ENCODE measurements at regions not wholly inside any gene's neighbourhood (a gene's known extent, or its start where the extent isn't known, plus 50 kb on each side); places are given as distances from the start of the nearest gene placed in this dataset.

DNA sequence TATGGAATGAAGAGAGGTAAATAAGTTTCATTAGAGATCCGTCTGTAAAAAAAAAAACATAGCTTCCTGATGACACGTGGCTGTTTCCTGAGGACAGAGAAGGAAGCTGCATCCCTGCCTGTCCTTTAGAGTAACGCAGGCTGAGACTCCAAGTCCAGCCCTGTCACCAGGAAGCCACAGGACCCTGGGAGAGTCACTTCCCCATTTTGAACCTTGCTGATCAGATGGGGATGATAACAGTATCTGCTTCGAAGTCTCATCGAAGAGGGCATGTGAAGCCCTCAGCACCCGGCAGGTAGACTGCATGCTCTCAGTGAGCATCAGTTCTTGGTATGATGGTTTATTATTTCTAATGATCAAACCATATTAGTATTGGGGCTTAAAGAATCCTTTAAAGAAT, 139.1 kb upstream of the KCNG1 start:
- Histone ChIP-seq H3K4me2 (ENCODE audit: insufficient read depth, low read length) (no peak overlapping the region), H3K9me1 (replicated peaks; ENCODE audit: control insufficient read depth, extremely low read depth, insufficient read depth, low read length) (no peaks in the 10 kb centered on the region), H4K20me1 (replicated peaks; ENCODE audit: control insufficient read depth, extremely low read depth, insufficient read depth, low read length) (no peaks in the 10 kb centered on the region), H3K27me3 (ENCODE audit: control insufficient read depth in 2 of 2, insufficient read depth in 2 of 2, low read length in 2 of 2) (peaks cover 6 to 10% of the 10 kb centered on the region in 2 experiments), H2AFZ (ENCODE audit: low read depth, low read length) (no peak overlapping the region), H3K9ac (replicated peaks; ENCODE audit: extremely low read depth, insufficient read depth, low read length) (no peak overlapping the region), H3K4me1 (ENCODE audit: control insufficient read depth, extremely low read depth, insufficient read depth, low read length) (no peaks in the 10 kb centered on the region), H3K79me2 (ENCODE audit: control insufficient read depth, insufficient read depth, low read length) (no peaks in the 10 kb centered on the region), H3K4me3 (replicated peaks in 1 of 3; ENCODE audit: insufficient read depth in 1 of 3, low read depth in 1 of 3, low read length in 3 of 3) (no peak overlapping the region), H3K27ac (ENCODE audit: insufficient read depth, low read depth, low read length) (no peak overlapping the region), H3K36me3 (ENCODE audit: control insufficient read depth in 2 of 2, extremely low read depth in 1 of 2, insufficient read depth in 2 of 2, low read length in 2 of 2) (no peaks in the 10 kb centered on the region), H3K9me3 (replicated peaks; ENCODE audit: control insufficient read depth, insufficient read depth, low read length) (no peaks in the 10 kb centered on the region)
- intact Hi-C loops (cut with micrococcal nuclease) = no loop called here
- ChIA-PET POLR2A (no interaction called here), CTCF (interaction anchor here (0.9 to 1.5 kb wide), 2 partner anchors 34 to 169 kb away, joined by 3 to 4 read pairs; no protein-coding TSS in a partner anchor)
- dilution Hi-C loops (cut with MboI; ENCODE audit: extremely low pct_ligation_motif_present, low sequenced_read_pairs) = no loop called here
- DNase-seq (ENCODE audit: low read depth, low spot score) (no peak), FAIRE-seq (no peak)
- TF ChIP-seq POLR2A (IDR thresholded peaks at IDR 0.05; ENCODE audit: low read depth, low read length) (no peak), JUN (IDR thresholded peaks at IDR 0.05; ENCODE audit: borderline replicate concordance, insufficient read depth, insufficient read length, low read depth) (no peak)
- no TSS peak for BruUV-seq (replicated peaks)

DNA sequence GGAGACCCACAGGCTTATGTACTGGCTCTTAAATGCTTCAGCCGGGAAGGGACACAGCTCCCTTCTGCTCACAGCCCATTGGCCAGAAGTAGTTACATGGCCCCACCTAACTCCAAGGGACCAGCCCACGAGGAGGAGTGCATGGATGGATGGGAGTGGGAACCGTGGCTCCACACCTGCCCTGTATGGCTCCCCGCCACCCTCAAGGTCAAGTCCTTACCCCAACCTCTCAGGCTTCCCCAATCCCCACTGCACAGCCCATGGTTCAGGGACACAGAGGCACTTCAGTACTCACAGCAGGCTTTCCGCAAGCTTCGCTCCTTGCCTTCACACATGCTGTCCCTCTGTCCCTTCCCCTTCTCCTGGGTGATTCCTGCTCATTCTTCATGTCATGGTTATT, 137.9 kb upstream of the KCNG1 start:
- Histone ChIP-seq H3K36me3 (ENCODE audit: control insufficient read depth in 2 of 2, extremely low read depth in 1 of 2, insufficient read depth in 2 of 2, low read length in 2 of 2) (no peaks in the 10 kb centered on the region), H3K9ac (replicated peaks; ENCODE audit: extremely low read depth, insufficient read depth, low read length) (no peak overlapping the region), H2AFZ (ENCODE audit: low read depth, low read length) (no peak overlapping the region), H3K9me1 (replicated peaks; ENCODE audit: control insufficient read depth, extremely low read depth, insufficient read depth, low read length) (no peaks in the 10 kb centered on the region), H3K27ac (ENCODE audit: insufficient read depth, low read depth, low read length) (no peak overlapping the region), H3K4me2 (ENCODE audit: insufficient read depth, low read length) (no peak overlapping the region), H3K9me3 (replicated peaks; ENCODE audit: control insufficient read depth, insufficient read depth, low read length) (no peaks in the 10 kb centered on the region), H3K79me2 (ENCODE audit: control insufficient read depth, insufficient read depth, low read length) (no peaks in the 10 kb centered on the region), H4K20me1 (replicated peaks; ENCODE audit: control insufficient read depth, extremely low read depth, insufficient read depth, low read length) (no peaks in the 10 kb centered on the region), H3K4me3 (replicated peaks in 1 of 3; ENCODE audit: insufficient read depth in 1 of 3, low read depth in 1 of 3, low read length in 3 of 3) (no peak overlapping the region), H3K27me3 (ENCODE audit: control insufficient read depth in 2 of 2, insufficient read depth in 2 of 2, low read length in 2 of 2) (peaks cover 6 to 14% of the 10 kb centered on the region in 2 experiments), H3K4me1 (ENCODE audit: control insufficient read depth, extremely low read depth, insufficient read depth, low read length) (no peaks in the 10 kb centered on the region)
- ChIA-PET POLR2A (no interaction called here), CTCF (no interaction called here)
- TF ChIP-seq POLR2AphosphoS5 (IDR thresholded peaks at IDR 0.05; ENCODE audit: insufficient read depth, low read depth, low read length) (no peak), POLR2A (IDR thresholded peaks at IDR 0.05; ENCODE audit: low read depth, low read length) (no peak), MAX (IDR thresholded peaks at IDR 0.05; ENCODE audit: insufficient read depth, insufficient read length) (no peak), EZH2 (IDR thresholded peaks at IDR 0.05; ENCODE audit: borderline replicate concordance, low read depth, low read length, severe bottlenecking) (no peak), MYC (IDR thresholded peaks at IDR 0.05; ENCODE audit: low read depth, low read length) (no peak), JUN (IDR thresholded peaks at IDR 0.05; ENCODE audit: borderline replicate concordance, insufficient read depth, insufficient read length, low read depth) (no peak), GATA2 (IDR thresholded peaks at IDR 0.05; ENCODE audit: insufficient read depth, insufficient read length, low read depth, low read length) (no peak), FOS (IDR thresholded peaks at IDR 0.05; ENCODE audit: borderline replicate concordance, insufficient read depth, low read length) (no peak)
- TF ChIP-seq, protein P1, sequence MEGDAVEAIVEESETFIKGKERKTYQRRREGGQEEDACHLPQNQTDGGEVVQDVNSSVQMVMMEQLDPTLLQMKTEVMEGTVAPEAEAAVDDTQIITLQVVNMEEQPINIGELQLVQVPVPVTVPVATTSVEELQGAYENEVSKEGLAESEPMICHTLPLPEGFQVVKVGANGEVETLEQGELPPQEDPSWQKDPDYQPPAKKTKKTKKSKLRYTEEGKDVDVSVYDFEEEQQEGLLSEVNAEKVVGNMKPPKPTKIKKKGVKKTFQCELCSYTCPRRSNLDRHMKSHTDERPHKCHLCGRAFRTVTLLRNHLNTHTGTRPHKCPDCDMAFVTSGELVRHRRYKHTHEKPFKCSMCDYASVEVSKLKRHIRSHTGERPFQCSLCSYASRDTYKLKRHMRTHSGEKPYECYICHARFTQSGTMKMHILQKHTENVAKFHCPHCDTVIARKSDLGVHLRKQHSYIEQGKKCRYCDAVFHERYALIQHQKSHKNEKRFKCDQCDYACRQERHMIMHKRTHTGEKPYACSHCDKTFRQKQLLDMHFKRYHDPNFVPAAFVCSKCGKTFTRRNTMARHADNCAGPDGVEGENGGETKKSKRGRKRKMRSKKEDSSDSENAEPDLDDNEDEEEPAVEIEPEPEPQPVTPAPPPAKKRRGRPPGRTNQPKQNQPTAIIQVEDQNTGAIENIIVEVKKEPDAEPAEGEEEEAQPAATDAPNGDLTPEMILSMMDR (IDR thresholded peaks at IDR 0.05; ENCODE audit: extremely low read depth in 1 of 2, insufficient read depth in 1 of 2, low read depth in 1 of 2, low read length in 2 of 2) = no peak
- DNase-seq (ENCODE audit: low read depth, low spot score) (no peak), FAIRE-seq (no peak)
- dilution Hi-C loops (cut with MboI; ENCODE audit: extremely low pct_ligation_motif_present, low sequenced_read_pairs) (no loop called here), intact Hi-C loops (cut with micrococcal nuclease) (no loop called here)
- no TSS peak for BruUV-seq (replicated peaks)
